ENCODE measurements at regions not wholly inside any gene's neighbourhood (a gene's known extent, or its start where the extent isn't known, plus 50 kb on each side); places are given as distances from the start of the nearest gene placed in this dataset.

DNA sequence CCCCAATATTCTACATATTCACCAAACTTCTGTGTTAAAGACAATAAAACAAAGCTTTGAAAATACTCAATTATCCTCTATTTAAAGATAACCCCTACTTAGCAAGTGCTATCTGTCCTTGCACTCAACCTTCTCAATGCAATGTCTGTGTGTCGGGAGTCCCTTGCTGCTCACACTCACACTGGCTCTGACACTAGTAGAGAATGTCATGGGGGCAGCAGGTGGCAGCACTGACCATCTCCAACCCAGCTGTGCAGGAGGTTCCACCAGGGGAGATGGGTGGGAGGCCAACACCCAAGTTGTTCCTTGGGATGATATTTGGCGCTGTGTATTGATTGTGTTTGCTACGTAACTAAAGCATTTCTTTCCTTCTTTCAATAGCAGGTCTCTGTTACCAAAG is 59.4 kb upstream of the SIMC1 start:
- DNase-seq: no peak
- no peaks in the 10 kb centered on the region for H3K4me1 ChIP-seq (ENCODE audit: control insufficient read depth, insufficient read depth, low read length)
- WGBS (ENCODE audit: insufficient coverage, low lambda C conversion rate): 100% methylated on average over 1 of the region's 3 CpGs
- H3K27ac ChIP-seq (ENCODE audit: low read length): no peak overlapping the region
- H3K36me3 ChIP-seq (ENCODE audit: control insufficient read depth, insufficient read depth, low read length): no peaks in the 10 kb centered on the region
- H3K27me3 ChIP-seq (ENCODE audit: control insufficient read depth, insufficient read depth, low read length): peaks cover 20% of the 10 kb centered on the region
- H3K9me3 ChIP-seq (ENCODE audit: control insufficient read depth, low read depth, low read length): no peaks in the 10 kb centered on the region
- no peak overlapping the region for H3K4me3 ChIP-seq (ENCODE audit: low read length)

GRCh38 chr5:176180339-176180738 is 57.9 kb upstream of the SIMC1 start:
- Histone ChIP-seq H3K4me3 (ENCODE audit: low read length) (no peak overlapping the region), H3K9me3 (ENCODE audit: control insufficient read depth, low read depth, low read length) (no peaks in the 10 kb centered on the region), H3K27ac (ENCODE audit: low read length) (no peak overlapping the region), H3K36me3 (ENCODE audit: control insufficient read depth, insufficient read depth, low read length) (no peaks in the 10 kb centered on the region), H3K27me3 (ENCODE audit: control insufficient read depth, insufficient read depth, low read length) (peaks cover 20% of the 10 kb centered on the region), H3K4me1 (ENCODE audit: control insufficient read depth, insufficient read depth, low read length) (no peaks in the 10 kb centered on the region)
- DNase-seq: no peak
- no CpG with 5 or more reads among the region's 3 CpGs for WGBS (ENCODE audit: insufficient coverage, low lambda C conversion rate)

GRCh38 chr5:176180781-176181180 is 57.4 kb upstream of the SIMC1 start:
- no peaks in the 10 kb centered on the region for H3K9me3 ChIP-seq (ENCODE audit: control insufficient read depth, low read depth, low read length)
- WGBS (ENCODE audit: insufficient coverage, low lambda C conversion rate): 50% methylated on average over 1 of the region's 3 CpGs
- no peaks in the 10 kb centered on the region for H3K4me1 ChIP-seq (ENCODE audit: control insufficient read depth, insufficient read depth, low read length)
- H3K36me3 ChIP-seq (ENCODE audit: control insufficient read depth, insufficient read depth, low read length): no peaks in the 10 kb centered on the region
- no peak overlapping the region for H3K27ac ChIP-seq (ENCODE audit: low read length)
- H3K4me3 ChIP-seq (ENCODE audit: low read length): no peak overlapping the region
- no peak for DNase-seq
- H3K27me3 ChIP-seq (ENCODE audit: control insufficient read depth, insufficient read depth, low read length): peaks cover 20% of the 10 kb centered on the region

DNA sequence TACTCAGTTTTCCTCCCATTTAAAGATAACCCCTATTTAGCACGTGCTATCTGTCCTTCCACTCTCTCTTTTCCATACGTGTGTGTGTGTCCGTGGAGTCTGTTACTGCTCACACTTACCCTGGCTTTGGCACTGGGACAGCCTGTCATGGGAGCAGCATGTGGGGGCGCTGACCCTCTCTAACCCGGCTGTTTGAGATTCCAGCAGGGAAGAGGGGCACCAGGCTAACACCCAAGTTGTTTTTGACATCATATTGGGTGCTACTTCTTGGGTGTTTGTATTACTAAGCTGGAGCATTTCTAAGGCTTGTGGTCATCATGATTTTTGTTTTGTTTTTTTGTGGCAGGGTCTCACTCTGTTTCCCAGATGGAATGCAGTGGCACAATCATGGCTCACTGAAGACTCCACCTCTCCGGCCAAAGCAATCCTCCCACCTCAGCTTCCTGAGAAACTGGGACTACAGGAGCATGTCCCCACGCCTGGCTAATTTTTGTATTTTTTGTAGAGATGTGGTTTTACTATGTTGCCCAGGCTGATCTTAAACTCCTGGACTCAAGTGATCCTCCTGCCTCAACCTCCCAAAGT is 56.9 kb upstream of the SIMC1 start:
- no peak for DNase-seq
- H3K9me3 ChIP-seq (ENCODE audit: control insufficient read depth, low read depth, low read length): no peaks in the 10 kb centered on the region
- no peaks in the 10 kb centered on the region for H3K4me1 ChIP-seq (ENCODE audit: control insufficient read depth, insufficient read depth, low read length)
- 80% methylated on average over 3 of the region's 7 CpGs for WGBS (ENCODE audit: insufficient coverage, low lambda C conversion rate)
- peaks cover 15% of the 10 kb centered on the region for H3K27me3 ChIP-seq (ENCODE audit: control insufficient read depth, insufficient read depth, low read length)
- no peaks in the 10 kb centered on the region for H3K36me3 ChIP-seq (ENCODE audit: control insufficient read depth, insufficient read depth, low read length)
- no peak overlapping the region for H3K4me3 ChIP-seq (ENCODE audit: low read length)
- no peak overlapping the region for H3K27ac ChIP-seq (ENCODE audit: low read length)

DNA sequence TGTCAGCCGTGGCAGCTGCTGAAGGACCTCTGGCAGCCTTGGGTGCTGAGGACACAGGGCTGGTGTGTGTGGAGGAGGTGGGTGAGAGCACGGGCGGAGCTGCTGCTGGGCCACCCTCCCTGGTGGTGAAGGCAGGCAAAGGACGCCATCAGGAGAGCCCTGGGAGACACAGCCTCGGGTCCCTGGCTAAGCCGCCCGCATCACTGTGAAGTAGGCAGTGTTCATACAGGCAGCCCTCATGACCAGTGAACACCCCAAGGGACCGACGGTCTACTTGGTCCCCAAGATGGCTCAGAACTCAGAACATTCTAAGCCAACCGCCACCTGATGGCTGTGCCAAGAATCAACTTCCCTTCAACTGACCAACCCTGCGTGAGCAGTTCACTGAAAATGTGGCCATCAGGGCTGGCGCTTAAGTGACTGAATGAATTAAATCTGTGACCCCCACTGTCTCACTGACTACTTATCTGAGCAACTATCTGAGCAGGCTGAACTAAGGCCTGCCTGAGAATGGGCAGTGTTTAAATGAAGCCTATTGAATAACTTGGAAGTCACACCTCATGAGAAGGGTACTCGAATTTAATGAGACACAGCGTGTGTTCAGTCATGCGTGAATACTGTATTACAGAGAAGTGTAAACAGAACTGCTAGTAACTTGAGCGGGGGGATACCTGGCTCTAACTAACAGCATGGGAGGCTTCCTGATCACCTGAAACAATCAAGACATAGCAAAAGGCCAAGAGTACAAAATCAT is 54.7 kb upstream of the SIMC1 start:
- WGBS (ENCODE audit: insufficient coverage, low lambda C conversion rate): no CpG with 5 or more reads among the region's 16 CpGs
- no peaks in the 10 kb centered on the region for H3K4me1 ChIP-seq (ENCODE audit: control insufficient read depth, insufficient read depth, low read length)
- no peak overlapping the region for H3K4me3 ChIP-seq (ENCODE audit: low read length)
- DNase-seq: no peak
- H3K9me3 ChIP-seq (ENCODE audit: control insufficient read depth, low read depth, low read length): no peaks in the 10 kb centered on the region
- no peak overlapping the region for H3K27ac ChIP-seq (ENCODE audit: low read length)
- peaks cover 3% of the 10 kb centered on the region for H3K27me3 ChIP-seq (ENCODE audit: control insufficient read depth, insufficient read depth, low read length)
- H3K36me3 ChIP-seq (ENCODE audit: control insufficient read depth, insufficient read depth, low read length): no peaks in the 10 kb centered on the region

DNA sequence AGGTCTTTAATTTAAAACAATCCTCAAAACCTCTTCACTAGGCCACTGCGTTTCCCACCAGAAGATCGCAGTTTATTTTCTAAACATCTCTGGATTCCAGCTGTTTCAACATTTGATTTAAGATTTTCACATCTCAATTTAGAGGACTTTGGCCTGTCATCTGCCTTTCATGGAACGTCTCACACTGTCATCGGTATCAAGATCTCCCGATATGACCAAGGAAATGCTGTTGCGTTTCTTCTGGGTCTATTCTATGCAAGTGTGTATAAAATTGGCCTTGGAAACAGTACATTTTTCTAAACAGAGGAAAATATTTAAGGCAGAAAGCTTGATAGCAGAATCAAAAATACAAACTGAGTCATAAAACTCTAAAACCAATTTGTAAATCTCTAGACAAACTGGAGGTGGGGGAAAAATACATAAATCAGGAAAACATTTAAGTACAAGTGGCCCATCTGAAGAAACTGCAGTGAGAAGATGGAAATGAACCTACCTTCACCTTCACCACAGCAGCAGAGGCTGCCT is 53.6 kb upstream of the SIMC1 start:
- Histone ChIP-seq H3K4me1 (ENCODE audit: control insufficient read depth, insufficient read depth, low read length) (no peaks in the 10 kb centered on the region), H3K27me3 (ENCODE audit: control insufficient read depth, insufficient read depth, low read length) (no peaks in the 10 kb centered on the region), H3K9me3 (ENCODE audit: control insufficient read depth, low read depth, low read length) (no peaks in the 10 kb centered on the region), H3K36me3 (ENCODE audit: control insufficient read depth, insufficient read depth, low read length) (no peaks in the 10 kb centered on the region), H3K27ac (ENCODE audit: low read length) (no peak overlapping the region), H3K4me3 (ENCODE audit: low read length) (no peak overlapping the region)
- no peak for DNase-seq
- WGBS (ENCODE audit: insufficient coverage, low lambda C conversion rate): 57% methylated on average over 1 of the region's 6 CpGs

- no peak overlapping the region for H3K27ac ChIP-seq (ENCODE audit: low read length)
- no peaks in the 10 kb centered on the region for H3K27me3 ChIP-seq (ENCODE audit: control insufficient read depth, insufficient read depth, low read length)
- no peaks in the 10 kb centered on the region for H3K9me3 ChIP-seq (ENCODE audit: control insufficient read depth, low read depth, low read length)
- no peak for DNase-seq
- H3K4me1 ChIP-seq (ENCODE audit: control insufficient read depth, insufficient read depth, low read length): no peaks in the 10 kb centered on the region
- no CpG with 5 or more reads among the region's 9 CpGs for WGBS (ENCODE audit: insufficient coverage, low lambda C conversion rate)
- H3K36me3 ChIP-seq (ENCODE audit: control insufficient read depth, insufficient read depth, low read length): no peaks in the 10 kb centered on the region
- no peak overlapping the region for H3K4me3 ChIP-seq (ENCODE audit: low read length)
Observed at GRCh38 chr5:176185133-176185733, 53.0 kb upstream of the SIMC1 start.

DNA sequence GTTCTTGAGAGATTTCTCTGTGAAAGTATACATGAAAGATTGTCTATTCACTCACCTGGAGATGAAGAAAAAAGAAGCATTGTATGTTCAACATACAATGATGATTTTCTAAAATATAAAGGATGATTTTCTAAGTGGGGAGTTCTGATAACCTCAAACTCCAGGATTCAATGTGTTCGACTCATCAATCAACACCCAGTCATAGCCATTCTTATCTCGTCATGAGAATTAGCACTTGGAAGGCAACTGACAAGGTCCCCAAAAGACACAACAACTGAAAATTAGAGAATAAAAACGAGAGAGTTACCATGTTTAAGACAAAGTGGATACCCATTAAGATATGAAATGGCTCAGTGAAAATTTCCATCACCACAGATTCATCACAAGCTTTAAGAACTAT is 52.1 kb upstream of the SIMC1 start:
- no peak overlapping the region for H3K4me3 ChIP-seq (ENCODE audit: low read length)
- no peaks in the 10 kb centered on the region for H3K27me3 ChIP-seq (ENCODE audit: control insufficient read depth, insufficient read depth, low read length)
- 100% methylated on average over 1 of the region's 3 CpGs for whole genome bisulfite sequencing (ENCODE audit: insufficient coverage, low lambda C conversion rate)
- H3K9me3 ChIP-seq (ENCODE audit: control insufficient read depth, low read depth, low read length): no peaks in the 10 kb centered on the region
- no peak for DNase-seq
- H3K27ac ChIP-seq (ENCODE audit: low read length): no peak overlapping the region
- no peaks in the 10 kb centered on the region for H3K36me3 ChIP-seq (ENCODE audit: control insufficient read depth, insufficient read depth, low read length)
- H3K4me1 ChIP-seq (ENCODE audit: control insufficient read depth, insufficient read depth, low read length): no peaks in the 10 kb centered on the region

- DNase-seq: no peak
- Histone ChIP-seq H3K4me3 (ENCODE audit: low read length) (no peak overlapping the region), H3K27me3 (ENCODE audit: control insufficient read depth, insufficient read depth, low read length) (no peaks in the 10 kb centered on the region), H3K36me3 (ENCODE audit: control insufficient read depth, insufficient read depth, low read length) (no peaks in the 10 kb centered on the region), H3K27ac (ENCODE audit: low read length) (no peak overlapping the region), H3K4me1 (ENCODE audit: control insufficient read depth, insufficient read depth, low read length) (no peaks in the 10 kb centered on the region), H3K9me3 (ENCODE audit: control insufficient read depth, low read depth, low read length) (no peaks in the 10 kb centered on the region)
- WGBS (ENCODE audit: insufficient coverage, low lambda C conversion rate): no CpG with 5 or more reads among the region's 17 CpGs
Observed at GRCh38 chr5:176187276-176188062, 50.8 kb upstream of the SIMC1 start.

DNA sequence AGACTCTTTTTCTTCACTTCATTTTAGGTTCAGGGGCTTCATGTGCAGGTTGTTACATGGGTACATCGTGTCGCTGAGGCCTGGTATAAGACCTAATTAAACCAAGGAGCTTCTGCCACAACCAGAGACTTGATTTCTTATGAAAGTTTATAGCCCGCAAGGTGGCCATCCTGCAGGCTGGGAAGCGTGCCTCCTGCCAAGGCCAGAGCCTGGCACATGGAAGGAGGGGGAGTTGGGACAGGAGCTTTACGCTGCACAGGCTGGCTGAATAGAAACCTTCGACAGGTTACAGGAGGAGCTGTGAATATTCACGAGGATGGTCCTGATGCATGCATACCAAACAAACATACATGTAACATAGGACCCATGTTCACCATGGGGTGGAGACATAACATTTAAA is 50.1 kb upstream of the SIMC1 start:
- Histone ChIP-seq H3K27me3 (ENCODE audit: control insufficient read depth, insufficient read depth, low read length) (no peaks in the 10 kb centered on the region), H3K27ac (ENCODE audit: low read length) (no peak overlapping the region), H3K36me3 (ENCODE audit: control insufficient read depth, insufficient read depth, low read length) (no peaks in the 10 kb centered on the region), H3K4me3 (ENCODE audit: low read length) (no peak overlapping the region), H3K4me1 (ENCODE audit: control insufficient read depth, insufficient read depth, low read length) (no peaks in the 10 kb centered on the region), H3K9me3 (ENCODE audit: control insufficient read depth, low read depth, low read length) (no peaks in the 10 kb centered on the region)
- DNase-seq: no peak
- no CpG with 5 or more reads among the region's 7 CpGs for WGBS (ENCODE audit: insufficient coverage, low lambda C conversion rate)
